HEK293 (cell line): ENCODE measurements at regions not wholly inside any gene's neighbourhood (a gene's known extent, or its start where the extent isn't known, plus 50 kb on each side); places are given as distances from the start of the nearest gene placed in this dataset.

Experiments
- CTCF ChIA-PET: fragments of 350-600 bp; formaldehyde crosslinking; extraction: SDS; loops from one replicate; lab custom pipeline; 2021; ENCODE audit warnings: antibody characterized with exemption; lab: Yijun Ruan, JAX
- POLR2A ChIA-PET: fragments of 300-600 bp; formaldehyde crosslinking; extraction: SDS; loops from one replicate; lab custom pipeline; 2020; ENCODE audit warnings: antibody characterized with exemption, inconsistent platforms; lab: Yijun Ruan, JAX
- H3K27ac ChIP-seq: fragments of 200-500 bp; sonication (Bioruptor generic); 2 replicates; pipeline ENCODE4 v1.5.1; 2014; ENCODE audit warnings: low read depth, low read length, control low read depth, inconsistent platforms; ENCODE audit errors: extremely low read depth
- H3K36me3 ChIP-seq, 2 experiments: fragments of 200-500 bp in 1 of 2; sonication (Bioruptor generic) in 1 of 2; 1 replicate in 1 of 2; 2 replicates in 1 of 2; pipeline ENCODE4 v1.5.1; 2014 to 2017; ENCODE audit warnings: inconsistent platforms in 2 of 2, low read length in 2 of 2; ENCODE audit not compliant: control insufficient read depth in 2 of 2, insufficient read depth in 1 of 2
- H3K4me1 ChIP-seq: fragments of 200-500 bp; sonication (Bioruptor generic); 2 replicates; pipeline ENCODE4 v1.5.1; 2014; ENCODE audit warnings: mild to moderate bottlenecking, low read length, inconsistent platforms; ENCODE audit not compliant: control insufficient read depth, insufficient read depth
- H3K4me3 ChIP-seq: 2 replicates; pipeline ENCODE4 v1.5.1; 2011; ENCODE audit warnings: low read depth, mild to moderate bottlenecking, control low read depth, low read length, moderate library complexity
- H3K9me3 ChIP-seq: fragments of 200-500 bp; sonication (Bioruptor generic); 2 replicates; pipeline ENCODE4 v1.5.1; 2014; ENCODE audit warnings: low read depth, low read length, inconsistent platforms; ENCODE audit not compliant: control insufficient read depth, insufficient read depth
- BCL11B ChIP-seq: fragments of 450-650 bp; formaldehyde crosslinking; IDR thresholded peaks from 2 replicates; pipeline ENCODE4 v1.5.1; 2016; ENCODE audit warnings: low read depth, missing biosample characterization, missing genetic modification characterization
- GLI2 ChIP-seq: fragments of 450-650 bp; formaldehyde crosslinking; IDR thresholded peaks from 2 replicates; pipeline ENCODE4; 2017; ENCODE audit warnings: missing biosample characterization, missing genetic modification characterization, low read depth, borderline replicate concordance
- GLIS2 ChIP-seq: fragments of 450-650 bp; formaldehyde crosslinking; IDR thresholded peaks from 2 replicates; pipeline ENCODE4 v1.5.1; 2016; ENCODE audit warnings: missing biosample characterization, missing genetic modification characterization
- WT1 ChIP-seq: fragments of 450-650 bp; formaldehyde crosslinking; IDR thresholded peaks from 2 replicates; pipeline ENCODE4 v1.5.1; 2016; ENCODE audit warnings: missing biosample characterization, missing genetic modification characterization
- YY2 ChIP-seq: fragments of 450-650 bp; formaldehyde crosslinking; IDR thresholded peaks from 2 replicates; pipeline ENCODE4 v1.5.1; 2016; ENCODE audit warnings: missing biosample characterization, missing genetic modification characterization
- ZNF184 ChIP-seq: fragments of 450-650 bp; IDR thresholded peaks from 2 replicates; pipeline ENCODE4 v1.5.1; 2018; ENCODE audit warnings: missing biosample characterization, mild to moderate bottlenecking, missing genetic modification characterization
- ZNF211 ChIP-seq: fragments of 450-650 bp; formaldehyde crosslinking; IDR thresholded peaks from 2 replicates; pipeline ENCODE4 v1.5.1; 2016; ENCODE audit warnings: low read depth, missing biosample characterization, missing genetic modification characterization
- ZNF274 ChIP-seq, 2 experiments: fragments of 200-500 bp in 1 of 2; fragments of 450-650 bp in 1 of 2; sonication (Bioruptor generic) in 1 of 2; formaldehyde crosslinking in 1 of 2; IDR thresholded peaks; 2 replicates each; pipeline versions ENCODE4 v1.5.1 to v1.6.1; 2014 to 2016; ENCODE audit warnings: borderline replicate concordance in 1 of 2, inconsistent platforms in 1 of 2, low read length in 1 of 2, missing biosample characterization in 1 of 2, missing genetic modification characterization in 1 of 2
- ZNF302 ChIP-seq: fragments of 450-650 bp; formaldehyde crosslinking; IDR thresholded peaks from 2 replicates; pipeline ENCODE4 v1.5.1; 2016; ENCODE audit warnings: missing biosample characterization, missing genetic modification characterization, low read depth
- ZNF391 ChIP-seq: fragments of 450-650 bp; formaldehyde crosslinking; IDR thresholded peaks from 2 replicates; pipeline ENCODE4 v1.5.1; 2016; ENCODE audit warnings: low read depth, missing biosample characterization, missing genetic modification characterization, borderline replicate concordance
- ZNF433 ChIP-seq: fragments of 450-650 bp; formaldehyde crosslinking; IDR thresholded peaks from 2 replicates; pipeline ENCODE4 v1.5.1; 2016; ENCODE audit warnings: missing biosample characterization, missing genetic modification characterization, low read depth
- ZNF473 ChIP-seq: fragments of 450-650 bp; formaldehyde crosslinking; IDR thresholded peaks from 2 replicates; pipeline ENCODE4 v1.5.1; 2017; ENCODE audit warnings: missing biosample characterization, missing genetic modification characterization
- ZNF501 ChIP-seq: fragments of 450-650 bp; formaldehyde crosslinking; IDR thresholded peaks from 2 replicates; pipeline ENCODE4 v1.5.1; 2016; ENCODE audit warnings: missing biosample characterization, missing genetic modification characterization
- ZNF521 ChIP-seq: fragments of 450-650 bp; formaldehyde crosslinking; IDR thresholded peaks from 2 replicates; pipeline ENCODE4 v1.5.1; 2017; ENCODE audit warnings: missing biosample characterization, mild to moderate bottlenecking, missing genetic modification characterization
- ZNF571 ChIP-seq: fragments of 450-650 bp; formaldehyde crosslinking; IDR thresholded peaks from 2 replicates; pipeline ENCODE4 v1.5.0; 2017; ENCODE audit warnings: missing biosample characterization, missing genetic modification characterization
- ZNF610 ChIP-seq: fragments of 450-650 bp; formaldehyde crosslinking; IDR thresholded peaks from 2 replicates; pipeline ENCODE4 v1.5.1; 2016; ENCODE audit warnings: missing biosample characterization, missing genetic modification characterization, borderline replicate concordance
- ZNF660 ChIP-seq: fragments of 450-650 bp; IDR thresholded peaks from 2 replicates; pipeline ENCODE4 v1.5.1; 2018; ENCODE audit warnings: missing biosample characterization, mild to moderate bottlenecking, missing genetic modification characterization
- ZNF664 ChIP-seq: fragments of 450-650 bp; formaldehyde crosslinking; IDR thresholded peaks from 2 replicates; pipeline ENCODE4 v1.5.1; 2016; ENCODE audit warnings: missing biosample characterization, missing genetic modification characterization
- ZNF785 ChIP-seq: fragments of 450-650 bp; formaldehyde crosslinking; IDR thresholded peaks from 2 replicates; pipeline ENCODE4 v1.5.1; 2016; ENCODE audit warnings: missing biosample characterization, missing genetic modification characterization
- ZNF792 ChIP-seq: fragments of 450-650 bp; formaldehyde crosslinking; IDR thresholded peaks from 2 replicates; pipeline ENCODE4 v1.5.1; 2016; ENCODE audit warnings: missing biosample characterization, missing genetic modification characterization
- ZSCAN23 ChIP-seq: fragments of 450-650 bp; formaldehyde crosslinking; IDR thresholded peaks from 2 replicates; pipeline ENCODE4 v1.5.1; 2016; ENCODE audit warnings: missing biosample characterization, missing genetic modification characterization
- TF ChIP-seq, protein P1 (sequence below): fragments of 450-650 bp; formaldehyde crosslinking; IDR thresholded peaks from 2 replicates; pipeline ENCODE4 v1.5.1; 2016; ENCODE audit warnings: missing biosample characterization, missing genetic modification characterization
- TF ChIP-seq, protein P2 (sequence below): fragments of 450-650 bp; formaldehyde crosslinking; IDR thresholded peaks from 2 replicates; pipeline ENCODE4 v1.5.1; 2016; ENCODE audit warnings: missing biosample characterization, missing genetic modification characterization
- TF ChIP-seq, protein P3 (sequence below): fragments of 450-650 bp; formaldehyde crosslinking; conservative IDR thresholded peaks from 2 replicates; pipeline ENCODE4 v1.5.1; 2016; ENCODE audit warnings: low read depth, missing biosample characterization, missing genetic modification characterization

DNA sequence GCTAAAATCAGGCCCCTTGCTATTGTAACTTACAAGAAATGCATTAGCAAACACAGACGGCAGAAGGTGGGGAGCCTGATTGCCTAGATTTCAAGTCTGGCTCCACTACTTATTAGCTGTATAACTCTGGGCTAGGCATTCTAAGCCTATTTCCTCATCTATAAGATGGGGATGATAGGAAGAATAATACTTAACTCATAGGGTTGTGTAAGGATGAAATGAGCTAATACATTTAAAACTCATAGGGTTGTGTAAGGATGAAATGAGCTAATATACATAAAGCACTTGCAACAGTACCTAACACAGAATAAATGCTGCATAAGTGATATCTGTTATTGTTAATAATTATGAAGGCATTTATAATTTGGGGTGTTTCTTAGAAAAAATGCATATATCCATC, 60.1 kb upstream of the DIO2 start:
- ChIA-PET CTCF (no interaction called here), POLR2A (no interaction called here)
- Histone ChIP-seq H3K9me3 (no peaks in the 10 kb centered on the region), H3K36me3 (no peaks in the 10 kb centered on the region), H3K27ac (no peak overlapping the region), H3K4me3 (no peak overlapping the region), H3K4me1 (no peaks in the 10 kb centered on the region)
- TF ChIP-seq, protein P1, sequence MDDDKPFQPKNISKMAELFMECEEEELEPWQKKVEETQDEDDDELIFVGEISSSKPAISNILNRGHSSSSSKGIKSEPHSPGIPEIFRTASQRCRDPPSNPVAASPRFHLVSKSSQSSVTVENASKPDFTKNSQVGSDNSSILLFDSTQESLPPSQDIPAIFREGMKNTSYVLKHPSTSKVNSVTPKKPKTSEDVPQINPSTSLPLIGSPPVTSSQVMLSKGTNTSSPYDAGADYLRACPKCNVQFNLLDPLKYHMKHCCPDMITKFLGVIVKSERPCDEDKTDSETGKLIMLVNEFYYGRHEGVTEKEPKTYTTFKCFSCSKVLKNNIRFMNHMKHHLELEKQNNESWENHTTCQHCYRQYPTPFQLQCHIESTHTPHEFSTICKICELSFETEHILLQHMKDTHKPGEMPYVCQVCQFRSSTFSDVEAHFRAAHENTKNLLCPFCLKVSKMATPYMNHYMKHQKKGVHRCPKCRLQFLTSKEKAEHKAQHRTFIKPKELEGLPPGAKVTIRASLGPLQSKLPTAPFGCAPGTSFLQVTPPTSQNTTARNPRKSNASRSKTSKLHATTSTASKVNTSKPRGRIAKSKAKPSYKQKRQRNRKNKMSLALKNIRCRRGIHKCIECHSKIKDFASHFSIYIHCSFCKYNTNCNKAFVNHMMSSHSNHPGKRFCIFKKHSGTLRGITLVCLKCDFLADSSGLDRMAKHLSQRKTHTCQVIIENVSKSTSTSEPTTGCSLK (tag by site-specific recombination) = no peak
- no peak for TF ChIP-seq ZNF433
- TF ChIP-seq, all 188 proteins: peak for 0

DNA sequence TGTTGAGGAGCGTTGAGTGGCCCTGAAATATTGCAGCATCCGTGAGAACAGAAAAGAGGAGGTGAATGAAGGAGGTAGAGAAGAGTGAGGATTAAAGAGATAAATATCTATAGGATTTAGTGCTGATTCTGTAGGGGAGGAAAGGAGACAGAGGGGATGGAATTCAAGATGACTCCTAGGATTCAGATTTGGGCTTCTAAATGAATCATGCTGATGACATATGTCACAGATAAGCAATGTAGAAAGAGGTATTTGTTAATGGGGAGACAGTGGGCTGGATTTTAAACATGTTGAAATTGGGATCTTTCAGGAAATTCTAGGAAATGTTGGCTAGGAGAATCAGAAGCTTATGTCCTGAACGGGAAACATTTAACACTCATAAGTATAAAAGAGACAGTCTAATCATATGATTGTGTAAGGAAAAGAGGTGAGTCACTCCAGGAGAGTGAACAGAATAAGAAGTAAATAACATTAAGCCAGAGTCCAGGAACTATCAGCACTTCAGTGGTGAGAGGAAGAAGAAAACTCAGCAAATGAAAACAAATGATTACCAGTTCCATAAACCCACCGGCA, 58.1 kb upstream of the DIO2 start:
- Histone ChIP-seq H3K4me1 (no peaks in the 10 kb centered on the region), H3K27ac (no peak overlapping the region), H3K4me3 (no peak overlapping the region), H3K36me3 (no peaks in the 10 kb centered on the region), H3K9me3 (no peaks in the 10 kb centered on the region)
- TF ChIP-seq, protein P2, sequence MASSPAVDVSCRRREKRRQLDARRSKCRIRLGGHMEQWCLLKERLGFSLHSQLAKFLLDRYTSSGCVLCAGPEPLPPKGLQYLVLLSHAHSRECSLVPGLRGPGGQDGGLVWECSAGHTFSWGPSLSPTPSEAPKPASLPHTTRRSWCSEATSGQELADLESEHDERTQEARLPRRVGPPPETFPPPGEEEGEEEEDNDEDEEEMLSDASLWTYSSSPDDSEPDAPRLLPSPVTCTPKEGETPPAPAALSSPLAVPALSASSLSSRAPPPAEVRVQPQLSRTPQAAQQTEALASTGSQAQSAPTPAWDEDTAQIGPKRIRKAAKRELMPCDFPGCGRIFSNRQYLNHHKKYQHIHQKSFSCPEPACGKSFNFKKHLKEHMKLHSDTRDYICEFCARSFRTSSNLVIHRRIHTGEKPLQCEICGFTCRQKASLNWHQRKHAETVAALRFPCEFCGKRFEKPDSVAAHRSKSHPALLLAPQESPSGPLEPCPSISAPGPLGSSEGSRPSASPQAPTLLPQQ (tag by site-specific recombination) = no peak
- TF ChIP-seq ZNF571 (tag by site-specific recombination) (no peak), ZNF274 (IDR thresholded peaks at IDR 0.05; ENCODE audit: low read length) (no peak), ZNF274 (tag by site-specific recombination; IDR thresholded peaks at IDR 0.05; ENCODE audit: borderline replicate concordance) (no peak), ZNF521 (no peak), ZNF211 (tag by site-specific recombination) (no peak), GLI2 (tag by site-specific recombination) (no peak), GLIS2 (tag by site-specific recombination) (no peak)
- ChIA-PET POLR2A (no interaction called here), CTCF (no interaction called here)

DNA sequence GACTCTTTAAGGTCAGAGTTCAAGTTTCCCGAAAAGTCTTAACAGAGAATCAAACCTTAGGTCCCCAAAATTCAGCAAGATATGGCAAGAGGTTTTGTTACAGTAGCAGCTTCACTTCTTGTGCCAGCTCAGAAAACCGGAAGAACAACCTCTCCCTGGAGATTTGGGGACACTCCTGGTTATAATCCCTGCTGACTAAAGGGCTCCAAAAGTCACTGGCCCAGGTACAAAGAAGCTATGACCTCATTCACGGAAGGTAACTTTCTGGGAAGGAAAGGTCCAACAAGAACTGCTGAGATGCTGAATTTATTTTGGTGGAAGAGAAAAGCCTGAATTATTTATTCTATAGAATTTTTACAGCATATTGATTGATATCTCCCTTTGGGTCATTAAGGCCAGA, 55.6 kb upstream of the DIO2 start:
- no peaks in the 10 kb centered on the region for H3K9me3 ChIP-seq
- ChIA-PET POLR2A (no interaction called here), CTCF (no interaction called here)
- no peak overlapping the region for H3K27ac ChIP-seq
- no peaks in the 10 kb centered on the region for H3K4me1 ChIP-seq
- H3K36me3 ChIP-seq = no peaks in the 10 kb centered on the region
- no peak overlapping the region for H3K4me3 ChIP-seq
- TF ChIP-seq YY2 (tag by site-specific recombination) = no peak
- TF ChIP-seq ZNF184 (tag by site-specific recombination) = no peak
- no peak for TF ChIP-seq ZNF391 (tag by site-specific recombination)
- TF ChIP-seq, protein P3, sequence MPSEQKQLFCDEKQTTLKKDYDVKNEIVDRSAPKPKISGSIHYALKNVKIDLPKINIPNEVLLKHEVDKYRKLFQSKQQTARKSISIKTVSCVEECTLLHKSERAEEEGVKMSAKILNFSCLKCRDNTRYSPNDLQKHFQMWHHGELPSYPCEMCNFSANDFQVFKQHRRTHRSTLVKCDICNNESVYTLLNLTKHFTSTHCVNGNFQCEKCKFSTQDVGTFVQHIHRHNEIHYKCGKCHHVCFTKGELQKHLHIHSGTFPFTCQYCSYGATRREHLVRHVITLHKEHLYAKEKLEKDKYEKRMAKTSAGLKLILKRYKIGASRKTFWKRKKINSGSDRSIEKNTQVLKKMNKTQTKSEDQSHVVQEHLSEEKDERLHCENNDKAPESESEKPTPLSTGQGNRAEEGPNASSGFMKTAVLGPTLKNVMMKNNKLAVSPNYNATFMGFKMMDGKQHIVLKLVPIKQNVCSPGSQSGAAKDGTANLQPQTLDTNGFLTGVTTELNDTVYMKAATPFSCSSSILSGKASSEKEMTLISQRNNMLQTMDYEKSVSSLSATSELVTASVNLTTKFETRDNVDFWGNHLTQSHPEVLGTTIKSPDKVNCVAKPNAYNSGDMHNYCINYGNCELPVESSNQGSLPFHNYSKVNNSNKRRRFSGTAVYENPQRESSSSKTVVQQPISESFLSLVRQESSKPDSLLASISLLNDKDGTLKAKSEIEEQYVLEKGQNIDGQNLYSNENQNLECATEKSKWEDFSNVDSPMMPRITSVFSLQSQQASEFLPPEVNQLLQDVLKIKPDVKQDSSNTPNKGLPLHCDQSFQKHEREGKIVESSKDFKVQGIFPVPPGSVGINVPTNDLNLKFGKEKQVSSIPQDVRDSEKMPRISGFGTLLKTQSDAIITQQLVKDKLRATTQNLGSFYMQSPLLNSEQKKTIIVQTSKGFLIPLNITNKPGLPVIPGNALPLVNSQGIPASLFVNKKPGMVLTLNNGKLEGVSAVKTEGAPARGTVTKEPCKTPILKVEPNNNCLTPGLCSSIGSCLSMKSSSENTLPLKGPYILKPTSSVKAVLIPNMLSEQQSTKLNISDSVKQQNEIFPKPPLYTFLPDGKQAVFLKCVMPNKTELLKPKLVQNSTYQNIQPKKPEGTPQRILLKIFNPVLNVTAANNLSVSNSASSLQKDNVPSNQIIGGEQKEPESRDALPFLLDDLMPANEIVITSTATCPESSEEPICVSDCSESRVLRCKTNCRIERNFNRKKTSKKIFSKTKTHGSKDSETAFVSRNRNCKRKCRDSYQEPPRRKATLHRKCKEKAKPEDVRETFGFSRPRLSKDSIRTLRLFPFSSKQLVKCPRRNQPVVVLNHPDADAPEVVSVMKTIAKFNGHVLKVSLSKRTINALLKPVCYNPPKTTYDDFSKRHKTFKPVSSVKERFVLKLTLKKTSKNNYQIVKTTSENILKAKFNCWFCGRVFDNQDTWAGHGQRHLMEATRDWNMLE (tag by site-specific recombination) = no peak
- TF ChIP-seq ZNF660 (tag by site-specific recombination) = no peak
- no peak for TF ChIP-seq ZNF473 (tag by site-specific recombination)
- no peak for TF ChIP-seq ZNF501 (tag by site-specific recombination)
- TF ChIP-seq ZNF610 (tag by site-specific recombination) = no peak
- TF ChIP-seq WT1 = no peak
- no peak for TF ChIP-seq ZNF274 (IDR thresholded peaks at IDR 0.05; ENCODE audit: low read length)
- TF ChIP-seq ZNF274 (tag by site-specific recombination; IDR thresholded peaks at IDR 0.05; ENCODE audit: borderline replicate concordance) = no peak
- no peak for TF ChIP-seq ZNF785
- no peak for TF ChIP-seq ZSCAN23 (tag by site-specific recombination)
- no peak for TF ChIP-seq ZNF792 (tag by site-specific recombination)
- TF ChIP-seq ZNF664 (tag by site-specific recombination) = no peak
- no peak for TF ChIP-seq ZNF302 (tag by site-specific recombination)
- no peak for TF ChIP-seq BCL11B
